GM13977 (cell line): ENCODE measurements at regions not wholly inside any gene's neighbourhood (a gene's known extent, or its start where the extent isn't known, plus 50 kb on each side); places are given as distances from the start of the nearest gene placed in this dataset.

ENCODE experiments used
- DNase-seq: peaks from one replicate; pipeline ENCODE4 v3.0.0; 2012; ENCODE audit warnings: low spot score
- CTCF ChIP-seq: IDR thresholded peaks from 2 replicates; pipeline ENCODE4 v1.5.1; 2012; ENCODE audit warnings: mild to moderate bottlenecking, control low read depth; ENCODE audit not compliant: insufficient read depth; ENCODE audit errors: extremely low read depth, missing control alignments
- in situ Hi-C: fragments of 300-500 bp; cut with MboI; formaldehyde crosslinking; loops from one replicate; pipeline ENCODE4 v1.12.0; 2022; ENCODE audit warnings: low sequenced_read_pairs, low pct_unique_long_range_greater_than_20kb, mixed read lengths, inconsistent platforms; ENCODE audit not compliant: unreplicated experiment

GRCh38 chr9:86563350-86563749 lies 209.1 kb upstream of the TUT7 start:
- in situ Hi-C loops = no loop called here
- DNase-seq = no peak
- no peak for TF ChIP-seq CTCF

GRCh38 chr9:86562691-86563090 lies 208.5 kb upstream of the TUT7 start:
- DNase-seq = no peak
- in situ Hi-C loops = no loop called here

GRCh38 chr9:86557918-86558317 lies 203.7 kb upstream of the TUT7 start:
- in situ Hi-C loops = no loop called here
- TF ChIP-seq CTCF = no peak

More at GRCh38 chr9:86562691-86563090, 208.5 kb upstream of the TUT7 start:
- no peak for TF ChIP-seq CTCF

GRCh38 chr9:86557063-86557766 lies 203.0 kb upstream of the TUT7 start:
- TF ChIP-seq CTCF = no peak

More at GRCh38 chr9:86557918-86558317, 203.7 kb upstream of the TUT7 start:
- DNase-seq = no peak

GRCh38 chr9:86555661-86556060 lies 201.5 kb upstream of the TUT7 start:
- in situ Hi-C loops = no loop called here
- TF ChIP-seq CTCF = no peak
- no peak for DNase-seq

More at GRCh38 chr9:86557063-86557766, 203.0 kb upstream of the TUT7 start:
- in situ Hi-C loops = no loop called here
- DNase-seq = no peak

GRCh38 chr9:86550401-86550800 lies 196.2 kb upstream of the TUT7 start:
- no peak for TF ChIP-seq CTCF
- in situ Hi-C loops = no loop called here
- no peak for DNase-seq
